ENCODE measurements at regions not wholly inside any gene's neighbourhood (a gene's known extent, or its start where the extent isn't known, plus 50 kb on each side); places are given as distances from the start of the nearest gene placed in this dataset.

DNA sequence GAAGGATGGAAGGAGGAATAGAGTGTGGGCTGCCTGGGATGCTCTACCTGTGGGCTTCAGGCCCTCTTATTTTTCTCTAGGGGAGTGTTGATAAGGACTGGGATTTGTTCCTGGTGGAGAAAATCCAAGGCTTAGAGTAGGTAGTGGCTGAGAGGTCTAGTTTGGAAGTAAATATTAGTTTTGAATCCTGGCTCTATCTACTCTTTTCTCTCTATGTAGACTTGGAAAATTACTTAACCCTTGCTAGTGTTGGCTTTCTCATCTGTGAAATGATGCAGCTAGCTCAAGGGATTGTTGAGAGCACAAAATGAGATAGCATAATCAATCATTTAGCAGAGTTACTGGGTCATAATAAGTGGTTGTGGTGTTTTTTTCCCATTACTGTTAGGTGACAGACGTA lies 102.7 kb upstream of the MLIP start:
- H3K9ac ChIP-seq (ENCODE audit: low read depth in 1 of 2, low read length in 2 of 2) = no peak overlapping the region
- peaks cover 5 to 38% (median 29%) of the 10 kb centered on the region in 4 donors for H3K4me1 ChIP-seq (ENCODE audit: control insufficient read depth in 4 of 4, insufficient read depth in 4 of 4, low read length in 3 of 4)
- peak overlapping the region in 1 of 3 donors; percentile 37 for H3K4me3 ChIP-seq (ENCODE audit: low read depth in 1 of 3, low read length in 3 of 3)
- no peaks in the 10 kb centered on the region for H3K27me3 ChIP-seq (ENCODE audit: control insufficient read depth in 4 of 4, insufficient read depth in 4 of 4, low read length in 3 of 4)
- no peak for DNase-seq (ENCODE audit: low spot score)
- no peaks in the 10 kb centered on the region for H3K9me3 ChIP-seq (ENCODE audit: control insufficient read depth in 4 of 4, low read length in 3 of 4)
- peak overlapping the region; percentile 72 to 87 for H3K27ac ChIP-seq (ENCODE audit: low read depth in 1 of 2, low read length in 2 of 2)
- 39% methylated on average over 1 of the region's 1 CpG for WGBS
- no peaks in the 10 kb centered on the region for H3K36me3 ChIP-seq (ENCODE audit: control insufficient read depth in 4 of 4, insufficient read depth in 3 of 4, low read depth in 1 of 4, low read length in 3 of 4)
- TF ChIP-seq JUND (IDR thresholded peaks at IDR 0.05) = no peak
- TF ChIP-seq RAD21 (IDR thresholded peaks at IDR 0.05) = peak; percentile 5 to 45
- TF ChIP-seq CTCF (IDR thresholded peaks at IDR 0.05; ENCODE audit: low read depth, low read length, missing input control) = no peak
- TF ChIP-seq HNF4G (IDR thresholded peaks at IDR 0.05) = peak; percentile 10
- TF ChIP-seq NR2F2 (IDR thresholded peaks at IDR 0.05) = no peak
- peak in 1 of 2 donors; percentile 27 for TF ChIP-seq RXRA (IDR thresholded peaks at IDR 0.05)
- peak; percentile 56 for TF ChIP-seq SP1 (IDR thresholded peaks at IDR 0.05)
- TF ChIP-seq FOXA2 (IDR thresholded peaks at IDR 0.05) = no peak
- TF ChIP-seq HNF4A (conservative IDR thresholded peaks at IDR 0.05) = peak in 1 of 2 donors; percentile 29
- no peak for TF ChIP-seq FOXA1 (IDR thresholded peaks at IDR 0.05)
- TF ChIP-seq YY1 (IDR thresholded peaks at IDR 0.05) = no peak
- TF ChIP-seq, protein P1, sequence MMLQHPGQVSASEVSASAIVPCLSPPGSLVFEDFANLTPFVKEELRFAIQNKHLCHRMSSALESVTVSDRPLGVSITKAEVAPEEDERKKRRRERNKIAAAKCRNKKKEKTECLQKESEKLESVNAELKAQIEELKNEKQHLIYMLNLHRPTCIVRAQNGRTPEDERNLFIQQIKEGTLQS (IDR thresholded peaks at IDR 0.05) = peak; percentile 26
- peak; percentile 3 for TF ChIP-seq ZBTB33 (IDR thresholded peaks at IDR 0.05)
- TF ChIP-seq EGR1 (IDR thresholded peaks at IDR 0.05; ENCODE audit: low read depth in 2 of 2) = no peak
- TF ChIP-seq, protein P2, sequence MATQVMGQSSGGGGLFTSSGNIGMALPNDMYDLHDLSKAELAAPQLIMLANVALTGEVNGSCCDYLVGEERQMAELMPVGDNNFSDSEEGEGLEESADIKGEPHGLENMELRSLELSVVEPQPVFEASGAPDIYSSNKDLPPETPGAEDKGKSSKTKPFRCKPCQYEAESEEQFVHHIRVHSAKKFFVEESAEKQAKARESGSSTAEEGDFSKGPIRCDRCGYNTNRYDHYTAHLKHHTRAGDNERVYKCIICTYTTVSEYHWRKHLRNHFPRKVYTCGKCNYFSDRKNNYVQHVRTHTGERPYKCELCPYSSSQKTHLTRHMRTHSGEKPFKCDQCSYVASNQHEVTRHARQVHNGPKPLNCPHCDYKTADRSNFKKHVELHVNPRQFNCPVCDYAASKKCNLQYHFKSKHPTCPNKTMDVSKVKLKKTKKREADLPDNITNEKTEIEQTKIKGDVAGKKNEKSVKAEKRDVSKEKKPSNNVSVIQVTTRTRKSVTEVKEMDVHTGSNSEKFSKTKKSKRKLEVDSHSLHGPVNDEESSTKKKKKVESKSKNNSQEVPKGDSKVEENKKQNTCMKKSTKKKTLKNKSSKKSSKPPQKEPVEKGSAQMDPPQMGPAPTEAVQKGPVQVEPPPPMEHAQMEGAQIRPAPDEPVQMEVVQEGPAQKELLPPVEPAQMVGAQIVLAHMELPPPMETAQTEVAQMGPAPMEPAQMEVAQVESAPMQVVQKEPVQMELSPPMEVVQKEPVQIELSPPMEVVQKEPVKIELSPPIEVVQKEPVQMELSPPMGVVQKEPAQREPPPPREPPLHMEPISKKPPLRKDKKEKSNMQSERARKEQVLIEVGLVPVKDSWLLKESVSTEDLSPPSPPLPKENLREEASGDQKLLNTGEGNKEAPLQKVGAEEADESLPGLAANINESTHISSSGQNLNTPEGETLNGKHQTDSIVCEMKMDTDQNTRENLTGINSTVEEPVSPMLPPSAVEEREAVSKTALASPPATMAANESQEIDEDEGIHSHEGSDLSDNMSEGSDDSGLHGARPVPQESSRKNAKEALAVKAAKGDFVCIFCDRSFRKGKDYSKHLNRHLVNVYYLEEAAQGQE (IDR thresholded peaks at IDR 0.05) = no peak
- no peak for TF ChIP-seq GABPA (IDR thresholded peaks at IDR 0.05 in 1 of 2, conservative IDR thresholded peaks at IDR 0.05 in 1 of 2)
- TF ChIP-seq TAF1 (conservative IDR thresholded peaks at IDR 0.05) = no peak
- TF ChIP-seq MAX (IDR thresholded peaks at IDR 0.05) = no peak
